ENCODE measurements at regions not wholly inside any gene's neighbourhood (a gene's known extent, or its start where the extent isn't known, plus 50 kb on each side); places are given as distances from the start of the nearest gene placed in this dataset.

DNA sequence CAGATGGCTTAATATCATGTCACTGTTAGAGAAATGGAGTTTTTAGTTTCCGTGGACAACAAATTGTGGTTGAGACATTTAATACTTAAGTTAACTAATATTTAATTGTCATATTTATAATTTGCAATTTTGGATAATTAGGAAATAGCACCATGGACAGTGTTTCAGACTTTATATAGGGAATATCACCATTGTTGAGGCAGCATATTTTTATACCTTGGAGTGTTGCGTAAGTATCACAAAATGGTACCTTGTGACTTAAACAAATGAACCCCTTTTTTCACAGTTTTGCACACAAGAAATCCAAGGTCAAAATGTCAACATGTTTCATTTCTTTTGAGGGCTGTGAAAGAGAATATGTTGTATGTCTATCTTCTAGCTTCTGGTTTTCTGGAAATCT, 539.9 kb downstream of the TECRL start:
- TF ChIP-seq, protein P1, sequence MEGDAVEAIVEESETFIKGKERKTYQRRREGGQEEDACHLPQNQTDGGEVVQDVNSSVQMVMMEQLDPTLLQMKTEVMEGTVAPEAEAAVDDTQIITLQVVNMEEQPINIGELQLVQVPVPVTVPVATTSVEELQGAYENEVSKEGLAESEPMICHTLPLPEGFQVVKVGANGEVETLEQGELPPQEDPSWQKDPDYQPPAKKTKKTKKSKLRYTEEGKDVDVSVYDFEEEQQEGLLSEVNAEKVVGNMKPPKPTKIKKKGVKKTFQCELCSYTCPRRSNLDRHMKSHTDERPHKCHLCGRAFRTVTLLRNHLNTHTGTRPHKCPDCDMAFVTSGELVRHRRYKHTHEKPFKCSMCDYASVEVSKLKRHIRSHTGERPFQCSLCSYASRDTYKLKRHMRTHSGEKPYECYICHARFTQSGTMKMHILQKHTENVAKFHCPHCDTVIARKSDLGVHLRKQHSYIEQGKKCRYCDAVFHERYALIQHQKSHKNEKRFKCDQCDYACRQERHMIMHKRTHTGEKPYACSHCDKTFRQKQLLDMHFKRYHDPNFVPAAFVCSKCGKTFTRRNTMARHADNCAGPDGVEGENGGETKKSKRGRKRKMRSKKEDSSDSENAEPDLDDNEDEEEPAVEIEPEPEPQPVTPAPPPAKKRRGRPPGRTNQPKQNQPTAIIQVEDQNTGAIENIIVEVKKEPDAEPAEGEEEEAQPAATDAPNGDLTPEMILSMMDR (IDR thresholded peaks at IDR 0.05; ENCODE audit: low read depth, low read length, missing control alignments): no peak
- in situ Hi-C loops (cut with HindIII; ENCODE audit: low sequenced_read_pairs): no loop called here
- no peak overlapping the region for H3K4me3 ChIP-seq (ENCODE audit: low read depth, low read length)
- no peak for DNase-seq (ENCODE audit: low read depth)

DNA sequence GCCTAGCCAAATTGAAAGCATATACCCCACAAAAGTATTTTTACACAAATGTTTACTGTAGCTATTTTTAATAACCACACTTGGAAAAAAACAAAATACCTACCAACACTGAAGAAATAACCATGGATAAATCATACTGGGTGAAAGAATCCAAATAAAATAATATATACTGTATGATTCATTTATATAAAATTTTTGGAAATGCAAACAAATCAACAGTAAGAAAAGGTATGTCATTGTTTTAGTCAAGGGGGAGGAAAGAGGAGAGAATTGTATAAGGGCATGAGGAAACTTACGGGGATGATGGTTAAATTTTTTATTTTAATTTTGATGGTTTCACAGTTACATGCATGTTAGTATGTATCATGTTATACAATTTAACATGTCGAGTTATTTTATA, 557.8 kb downstream of the TECRL start:
- H3K4me3 ChIP-seq (ENCODE audit: low read depth, low read length): no peak overlapping the region
- DNase-seq (ENCODE audit: low read depth): no peak
- in situ Hi-C loops (cut with HindIII; ENCODE audit: low sequenced_read_pairs): no loop called here
- TF ChIP-seq, protein P1 (IDR thresholded peaks at IDR 0.05; ENCODE audit: low read depth, low read length, missing control alignments): no peak

DNA sequence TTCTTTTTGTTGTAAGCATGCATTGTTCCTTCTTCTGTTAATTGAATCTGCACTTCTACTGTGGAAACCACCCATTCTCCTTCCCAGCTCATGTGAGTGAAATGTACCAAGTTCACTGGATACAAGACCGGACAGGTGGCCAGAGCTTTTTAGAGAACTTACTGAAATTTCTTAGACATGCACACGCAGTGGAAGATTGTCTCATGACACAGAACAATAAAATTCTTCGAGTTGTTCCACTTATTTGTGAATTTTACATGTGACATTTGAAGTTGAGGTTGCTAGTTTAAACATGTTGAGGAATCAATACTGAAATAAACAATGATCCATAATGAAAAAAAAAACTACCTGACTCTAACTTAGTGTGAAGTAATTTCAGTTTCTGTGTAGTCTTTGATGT, 568.0 kb downstream of the TECRL start:
- TF ChIP-seq, protein P1 (IDR thresholded peaks at IDR 0.05; ENCODE audit: low read depth, low read length, missing control alignments): no peak
- H3K4me3 ChIP-seq (ENCODE audit: low read depth, low read length): no peak overlapping the region
- in situ Hi-C loops (cut with HindIII; ENCODE audit: low sequenced_read_pairs): no loop called here
- DNase-seq (ENCODE audit: low read depth): no peak

DNA sequence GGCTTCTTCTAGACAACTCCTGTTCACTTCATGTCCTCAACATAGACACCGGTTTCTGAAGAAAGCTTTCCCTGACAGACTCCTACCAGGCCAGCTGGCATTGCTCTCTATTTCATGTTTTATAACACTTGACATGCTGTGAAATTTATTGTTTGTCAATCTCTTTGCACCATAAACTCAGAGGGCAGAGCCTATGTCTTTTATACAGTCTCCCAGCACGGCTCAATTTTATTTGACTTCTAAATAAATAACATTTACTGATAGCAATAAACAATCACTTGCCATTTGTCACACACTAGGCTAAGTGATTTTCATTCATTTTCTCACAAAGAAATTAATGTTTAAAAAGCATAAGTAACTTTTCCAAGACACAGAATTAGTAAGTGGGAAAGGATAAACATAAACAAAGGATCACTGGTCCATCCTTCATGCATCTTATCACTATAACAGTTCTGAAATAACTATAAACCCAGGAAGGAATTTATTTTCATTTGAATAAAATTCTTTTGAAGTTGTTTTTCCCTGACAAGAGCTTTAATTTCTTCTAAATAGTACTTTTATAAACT, 577.6 kb downstream of the TECRL start:
- H3K4me3 ChIP-seq (ENCODE audit: low read depth, low read length): no peak overlapping the region
- in situ Hi-C loops (cut with HindIII; ENCODE audit: low sequenced_read_pairs): no loop called here
- TF ChIP-seq, protein P1 (IDR thresholded peaks at IDR 0.05; ENCODE audit: low read depth, low read length, missing control alignments): no peak
- no peak for DNase-seq (ENCODE audit: low read depth)

DNA sequence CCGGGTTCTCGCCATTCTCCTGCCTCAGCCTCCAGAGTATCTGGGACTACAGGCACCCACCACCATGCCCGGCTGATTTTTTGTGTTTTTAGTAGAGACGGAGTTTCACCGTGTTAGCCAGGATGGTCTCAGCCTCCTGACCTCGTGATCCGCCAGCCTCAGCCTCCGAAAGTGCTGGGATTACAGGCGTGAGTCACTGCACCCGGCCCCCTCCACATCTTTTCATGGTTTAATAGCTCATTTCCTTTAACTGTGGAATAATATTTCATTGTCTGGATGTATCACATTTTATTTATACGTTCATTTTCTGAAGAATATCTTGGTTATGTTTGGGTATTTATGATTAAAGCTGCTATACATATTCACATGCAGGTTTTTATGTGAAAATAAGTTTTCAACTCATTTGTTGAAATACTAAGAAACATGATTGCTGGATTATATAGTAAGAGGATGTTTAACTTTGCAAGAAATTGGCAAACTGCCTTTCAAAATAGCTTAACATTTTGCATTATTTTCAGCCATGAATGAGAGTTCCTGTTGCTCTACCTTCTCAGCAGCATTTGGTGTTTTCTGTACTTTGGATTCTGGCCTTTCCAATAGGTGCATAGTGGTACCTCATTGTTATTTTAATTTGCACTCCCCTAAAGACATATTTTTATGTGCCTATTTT, 591.9 kb downstream of the TECRL start:
- TF ChIP-seq, protein P1 (IDR thresholded peaks at IDR 0.05; ENCODE audit: low read depth, low read length, missing control alignments): no peak
- DNase-seq (ENCODE audit: low read depth): no peak
- no peak overlapping the region for H3K4me3 ChIP-seq (ENCODE audit: low read depth, low read length)
- in situ Hi-C loops (cut with HindIII; ENCODE audit: low sequenced_read_pairs): no loop called here

DNA sequence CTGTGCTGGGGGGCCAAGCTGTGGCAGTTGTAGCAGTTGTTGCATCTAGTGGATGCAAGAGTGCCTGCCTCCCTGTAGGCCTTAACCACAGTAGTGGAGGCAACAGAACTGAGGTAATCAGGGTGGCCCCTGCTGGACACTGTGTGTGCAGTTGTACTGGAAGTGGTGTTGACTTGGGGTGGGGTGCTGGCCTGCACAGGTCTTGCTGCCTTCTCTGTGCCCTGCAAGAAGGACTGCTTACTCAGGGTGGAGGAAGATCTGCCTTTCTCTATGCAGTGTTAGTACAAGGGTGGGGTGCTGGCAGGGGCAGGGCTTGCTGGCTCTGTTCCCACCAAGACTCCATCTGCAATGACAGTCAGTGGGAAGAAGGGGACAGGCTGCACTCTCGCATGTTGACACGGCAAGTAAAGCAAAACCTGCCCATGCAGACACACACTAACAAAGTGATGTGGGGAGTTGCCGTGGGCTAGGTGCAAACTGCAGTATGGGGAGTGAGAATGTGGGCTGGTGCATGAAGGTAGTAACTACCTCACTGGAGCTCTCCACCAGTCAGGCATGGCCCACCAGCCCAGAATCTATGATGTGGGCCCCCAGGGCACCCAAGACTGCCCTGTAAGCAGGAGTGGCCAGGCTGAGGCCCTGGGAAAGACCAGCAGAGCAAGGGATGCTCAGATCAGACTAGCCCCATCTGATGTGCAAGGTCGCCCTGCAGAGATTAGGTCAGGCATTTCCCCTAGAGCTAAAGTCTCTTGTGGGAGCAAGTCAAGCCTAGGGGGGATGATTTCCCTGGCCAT, 594.9 kb downstream of the TECRL start:
- no peak for DNase-seq (ENCODE audit: low read depth)
- in situ Hi-C loops (cut with HindIII; ENCODE audit: low sequenced_read_pairs): no loop called here
- TF ChIP-seq, protein P1 (IDR thresholded peaks at IDR 0.05; ENCODE audit: low read depth, low read length, missing control alignments): no peak
- no peak overlapping the region for H3K4me3 ChIP-seq (ENCODE audit: low read depth, low read length)
